Stimulated activated naive CD8-positive, alpha-beta T cell treated with anti-CD3 and anti-CD28 coated beads, Interleukin-15, amount 100 ng/mL, for 72 hours (primary cell): ENCODE measurements at regions not wholly inside any gene's neighbourhood (a gene's known extent, or its start where the extent isn't known, plus 50 kb on each side); places are given as distances from the start of the nearest gene placed in this dataset.
"Not testable (repeated sequence)": the region's sequence is repeated elsewhere in the genome, so short reads cannot be mapped to it uniquely, and the experiment has no call there.

ENCODE experiments used
- ATAC-seq: fragments of 150-1000 bp; cut with Tn5 transposase; 2 replicates; pipeline ENCODE4 v1.10.0; 2021; ENCODE audit warnings: mild to moderate bottlenecking, moderate library complexity
- DNase-seq, 2 donors: peaks; one replicate each; pipeline ENCODE4 v3.0.0; 2021 to 2022
- H3K27ac Mint-ChIP-seq, 2 donors: one replicate each; pipeline ENCODE4 v1.8.0; 2022; ENCODE audit warnings: mild to moderate bottlenecking in 2 of 2, mixed read lengths in 2 of 2, moderate library complexity in 2 of 2
- H3K27me3 Mint-ChIP-seq: one replicate; pipeline ENCODE4 v1.8.0; 2022; ENCODE audit warnings: mixed read lengths
- H3K4me1 Mint-ChIP-seq: one replicate; pipeline ENCODE4 v1.8.0; 2022; ENCODE audit warnings: mild to moderate bottlenecking, mixed read lengths
- H3K4me3 Mint-ChIP-seq, 2 donors: one replicate each; pipeline ENCODE4 v1.8.0; 2022; ENCODE audit warnings: mild to moderate bottlenecking in 2 of 2, mixed read lengths in 2 of 2, moderate library complexity in 1 of 2
- H3K9me3 Mint-ChIP-seq, 2 donors: one replicate each; pipeline ENCODE4 v1.8.0; 2022; ENCODE audit warnings: mixed read lengths in 2 of 2

- H3K4me1 Mint-ChIP-seq, H3K27ac Mint-ChIP-seq, H3K4me3 Mint-ChIP-seq, DNase-seq, H3K9me3 Mint-ChIP-seq, ATAC-seq: not testable (repeated sequence)
- H3K27me3 Mint-ChIP-seq = peaks cover 27% of the 10 kb centered on the region
These were observed 281.2 kb downstream of the INSIG2 start for GRCh38 chr2:118369521-118369920.

GRCh38 chr2:118363604-118364003 is 275.3 kb downstream of the INSIG2 start:
- no peak overlapping the region for H3K4me3 Mint-ChIP-seq
- peaks cover 8% of the 10 kb centered on the region for H3K27me3 Mint-ChIP-seq
- no peaks in the 10 kb centered on the region for H3K4me1 Mint-ChIP-seq
- H3K27ac Mint-ChIP-seq = no peak overlapping the region
- DNase-seq (no peak), ATAC-seq (no peak)
- peaks cover 0 to 13% of the 10 kb centered on the region in 2 donors for H3K9me3 Mint-ChIP-seq

DNA sequence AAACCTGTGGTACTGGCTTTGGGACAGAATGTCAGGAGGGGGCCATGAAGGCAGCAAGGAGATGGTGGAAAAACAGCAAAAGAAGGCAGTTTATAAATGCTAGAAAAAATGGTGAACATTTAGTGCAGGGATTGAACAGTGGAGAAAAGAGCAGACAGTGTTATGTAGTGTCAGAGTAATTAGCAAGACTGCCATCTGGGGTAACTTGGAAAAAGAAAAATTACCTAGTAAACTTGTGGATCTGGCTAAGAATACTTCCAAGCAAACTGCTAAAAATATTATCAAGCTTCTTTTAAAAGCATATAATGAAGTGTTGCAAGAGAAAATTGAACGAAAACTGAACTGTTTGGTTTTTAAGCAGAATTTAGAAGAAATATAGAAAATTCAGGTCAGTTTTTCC is 267.8 kb downstream of the INSIG2 start:
- ATAC-seq (no peak), DNase-seq (no peak)
- peaks cover 23% of the 10 kb centered on the region for H3K27me3 Mint-ChIP-seq
- H3K27ac Mint-ChIP-seq = no peak overlapping the region
- H3K4me1 Mint-ChIP-seq = no peaks in the 10 kb centered on the region
- H3K9me3 Mint-ChIP-seq = peaks cover 0 to 11% of the 10 kb centered on the region in 2 donors
- H3K4me3 Mint-ChIP-seq = no peak overlapping the region

- Mint-ChIP-seq H3K4me3 (no peak overlapping the region), H3K27me3 (peaks cover 24% of the 10 kb centered on the region), H3K9me3 (peaks cover 0 to 6% of the 10 kb centered on the region in 2 donors), H3K4me1 (no peaks in the 10 kb centered on the region), H3K27ac (no peak overlapping the region)
- no peak for DNase-seq
- ATAC-seq = no peak
These were observed 263.5 kb downstream of the INSIG2 start for GRCh38 chr2:118351796-118352195.

DNA sequence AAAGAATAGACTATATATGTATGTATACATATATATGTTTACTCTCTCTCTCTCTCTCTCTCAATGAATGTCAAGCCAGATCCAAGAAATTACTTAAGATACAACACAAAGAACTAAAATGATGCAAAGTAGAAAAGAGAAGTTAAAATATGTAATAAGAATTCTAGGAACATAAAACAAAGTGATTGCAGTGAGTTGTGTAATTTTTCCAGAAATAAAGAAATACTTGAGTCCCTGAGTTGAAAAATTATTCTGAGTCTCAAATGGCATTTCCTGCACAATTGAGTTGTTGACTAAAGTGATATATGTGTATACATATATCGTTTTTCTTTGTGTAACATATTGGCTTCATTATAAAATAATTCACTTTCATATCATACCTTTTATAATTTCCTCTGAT is 262.4 kb downstream of the INSIG2 start:
- Mint-ChIP-seq H3K27ac (no peak overlapping the region), H3K4me1 (no peaks in the 10 kb centered on the region), H3K9me3 (peaks cover 0 to 6% of the 10 kb centered on the region in 2 donors), H3K27me3 (peaks cover 32% of the 10 kb centered on the region), H3K4me3 (no peak overlapping the region)
- DNase-seq (no peak), ATAC-seq (no peak)

- no peak overlapping the region for H3K27ac Mint-ChIP-seq
- peaks cover 32% of the 10 kb centered on the region for H3K27me3 Mint-ChIP-seq
- no peak overlapping the region for H3K4me3 Mint-ChIP-seq
- H3K4me1 Mint-ChIP-seq = no peaks in the 10 kb centered on the region
- peaks cover 0 to 6% of the 10 kb centered on the region in 2 donors for H3K9me3 Mint-ChIP-seq
- DNase-seq = no peak
- ATAC-seq = no peak
These were observed 261.1 kb downstream of the INSIG2 start for GRCh38 chr2:118349365-118349764.

DNA sequence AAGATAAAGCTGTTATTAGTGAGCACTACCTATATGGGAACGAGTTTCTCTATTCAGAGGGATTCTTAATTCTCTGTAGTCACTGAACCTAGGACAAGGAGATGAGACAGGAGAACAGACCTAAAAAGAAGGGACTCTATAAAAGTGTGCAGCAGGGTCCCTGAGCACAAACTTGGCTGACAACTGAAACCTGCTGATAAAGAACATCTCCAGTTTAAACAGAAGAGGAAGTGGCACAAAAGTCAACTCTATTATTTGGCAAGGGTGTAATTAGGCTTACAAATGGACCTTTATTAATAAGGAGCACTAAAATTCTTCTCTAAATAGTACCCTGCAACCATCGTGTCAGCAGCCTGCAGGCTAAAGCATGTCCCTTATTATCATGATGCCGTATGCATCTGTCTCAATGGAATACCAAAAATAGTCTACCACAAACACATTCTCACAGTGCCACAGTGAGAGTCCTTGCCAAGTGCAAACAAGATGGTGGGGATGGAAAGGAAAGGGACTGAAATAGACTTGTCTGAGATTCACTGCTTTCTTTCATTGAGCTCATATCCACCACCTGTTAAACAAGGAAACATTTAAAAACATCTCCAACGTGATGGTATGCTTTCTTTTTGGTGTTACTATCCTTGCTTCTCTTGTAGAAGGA is 260.2 kb downstream of the INSIG2 start:
- ATAC-seq (no peak), DNase-seq (no peak)
- H3K9me3 Mint-ChIP-seq = peaks cover 0 to 6% of the 10 kb centered on the region in 2 donors
- H3K4me1 Mint-ChIP-seq = no peaks in the 10 kb centered on the region
- peaks cover 32% of the 10 kb centered on the region for H3K27me3 Mint-ChIP-seq
- H3K27ac Mint-ChIP-seq = no peak overlapping the region
- H3K4me3 Mint-ChIP-seq = no peak overlapping the region

GRCh38 chr2:118345465-118345864 is 257.2 kb downstream of the INSIG2 start:
- H3K27me3 Mint-ChIP-seq = peaks cover 14% of the 10 kb centered on the region
- no peak overlapping the region for H3K4me3 Mint-ChIP-seq
- H3K4me1 Mint-ChIP-seq = no peaks in the 10 kb centered on the region
- ATAC-seq (no peak), DNase-seq (no peak)
- peaks cover 0 to 6% of the 10 kb centered on the region in 2 donors for H3K9me3 Mint-ChIP-seq
- H3K27ac Mint-ChIP-seq = no peak overlapping the region

- DNase-seq = no peak
- no peaks in the 10 kb centered on the region for H3K27me3 Mint-ChIP-seq
- H3K4me3 Mint-ChIP-seq = no peak overlapping the region
- H3K4me1 Mint-ChIP-seq = no peaks in the 10 kb centered on the region
- H3K9me3 Mint-ChIP-seq = peaks cover 7% of the 10 kb centered on the region in 2 donors
- ATAC-seq = no peak
- H3K27ac Mint-ChIP-seq = no peak overlapping the region
These were observed 251.8 kb downstream of the INSIG2 start for GRCh38 chr2:118340103-118340502.

DNA sequence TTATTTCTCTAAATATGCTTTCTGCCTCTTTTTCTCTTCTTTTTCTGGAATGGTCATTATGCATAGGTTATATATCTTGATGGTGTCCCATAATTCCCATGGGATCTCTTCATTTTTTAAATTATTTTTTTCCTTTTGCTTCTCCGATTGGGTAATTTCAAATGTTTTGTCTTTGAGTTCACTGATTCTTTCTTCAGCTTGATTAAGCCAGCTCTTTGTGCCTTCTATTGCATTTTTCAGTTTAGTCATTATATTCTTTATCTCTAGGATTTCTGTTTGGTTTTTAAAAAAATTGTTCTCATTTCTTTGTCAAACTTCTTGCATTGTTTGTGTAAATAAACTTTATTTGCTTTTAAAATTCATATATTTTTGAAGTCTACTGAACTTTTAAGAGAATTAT is 251.1 kb downstream of the INSIG2 start:
- H3K27ac Mint-ChIP-seq = no peak overlapping the region
- H3K27me3 Mint-ChIP-seq = no peaks in the 10 kb centered on the region
- ATAC-seq = no peak
- DNase-seq = no peak
- no peak overlapping the region for H3K4me3 Mint-ChIP-seq
- no peaks in the 10 kb centered on the region for H3K4me1 Mint-ChIP-seq
- peaks cover 7% of the 10 kb centered on the region in 2 donors for H3K9me3 Mint-ChIP-seq

DNA sequence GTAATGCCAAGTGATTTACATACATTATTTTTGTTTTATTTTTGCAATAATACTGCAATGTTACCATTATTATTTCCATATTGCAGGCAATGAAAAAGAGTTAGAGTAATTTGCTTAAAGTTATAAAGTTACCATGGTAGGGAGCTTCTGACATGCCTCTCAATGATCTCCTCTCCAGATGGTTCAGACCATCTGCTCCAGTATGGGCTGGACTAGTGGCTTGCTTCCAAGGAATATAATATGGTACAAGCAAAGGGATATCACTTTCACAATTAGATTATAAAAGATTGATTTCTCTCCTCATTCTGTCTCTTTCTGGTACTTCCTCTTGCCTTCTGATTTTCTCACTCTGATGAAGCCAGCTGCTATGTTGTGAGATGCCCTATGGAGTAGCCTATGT is 245.4 kb downstream of the INSIG2 start:
- no peak for ATAC-seq
- H3K27me3 Mint-ChIP-seq = peaks cover 31% of the 10 kb centered on the region
- peaks cover 0 to 5% of the 10 kb centered on the region in 2 donors for H3K9me3 Mint-ChIP-seq
- H3K4me1 Mint-ChIP-seq = no peaks in the 10 kb centered on the region
- no peak for DNase-seq
- H3K27ac Mint-ChIP-seq = no peak overlapping the region
- H3K4me3 Mint-ChIP-seq = no peak overlapping the region

DNA sequence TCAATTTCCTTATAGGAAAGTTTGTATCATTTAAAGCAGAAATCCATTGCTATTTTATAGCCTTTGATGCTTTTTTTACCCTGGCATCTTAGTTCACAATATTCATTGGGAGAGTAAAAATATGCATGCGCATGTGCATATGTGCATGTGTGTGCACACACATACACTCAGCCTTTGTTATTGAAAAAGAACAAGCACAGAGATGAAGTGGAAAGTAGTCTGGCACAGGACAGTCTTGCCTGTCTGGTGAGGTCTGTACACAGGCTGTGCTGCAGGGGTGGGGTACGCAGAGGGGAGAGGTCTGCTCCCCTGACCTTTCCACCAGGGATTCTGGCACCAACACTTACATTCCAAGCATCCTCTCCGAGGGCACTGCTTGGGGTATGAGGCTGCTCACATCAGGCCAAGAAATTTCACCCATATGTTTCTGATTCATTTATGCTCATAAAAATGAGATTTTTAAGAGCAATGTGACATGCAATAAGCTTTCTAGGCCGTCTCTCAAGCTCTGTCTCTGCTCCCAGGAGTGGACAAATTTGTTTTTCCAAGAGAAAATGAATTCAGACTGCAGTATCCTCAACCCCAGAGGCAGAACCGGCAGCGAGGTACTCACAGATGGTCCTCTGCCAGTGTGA is 237.2 kb downstream of the INSIG2 start:
- H3K9me3 Mint-ChIP-seq = no peaks in the 10 kb centered on the region
- ATAC-seq (no peak), DNase-seq (no peak)
- H3K4me3 Mint-ChIP-seq = no peak overlapping the region
- peaks cover 46% of the 10 kb centered on the region for H3K27me3 Mint-ChIP-seq
- H3K27ac Mint-ChIP-seq = no peak overlapping the region
- no peaks in the 10 kb centered on the region for H3K4me1 Mint-ChIP-seq

DNA sequence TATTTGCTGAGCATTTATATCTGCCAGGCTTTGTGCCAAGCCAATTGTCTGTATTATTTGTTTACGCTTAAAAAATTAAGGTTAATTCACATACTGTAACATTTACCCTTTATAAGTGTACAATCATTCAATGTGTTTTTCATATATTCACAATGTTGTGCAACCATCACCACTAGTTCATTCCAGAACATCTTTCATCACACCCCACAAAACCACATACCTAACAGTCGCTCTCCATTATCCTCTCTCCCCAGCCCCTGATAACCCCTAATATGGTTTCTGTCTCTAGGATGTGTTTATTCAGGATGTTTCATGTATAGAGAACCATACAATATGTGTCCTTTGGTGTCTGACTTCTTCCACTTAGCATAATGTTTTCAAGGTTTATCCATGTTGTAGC is 234.1 kb downstream of the INSIG2 start:
- ATAC-seq (no peak), DNase-seq (no peak)
- Mint-ChIP-seq H3K27ac (no peak overlapping the region), H3K27me3 (peaks cover 49% of the 10 kb centered on the region), H3K9me3 (no peaks in the 10 kb centered on the region), H3K4me1 (no peaks in the 10 kb centered on the region), H3K4me3 (no peak overlapping the region)

- no peaks in the 10 kb centered on the region for H3K4me1 Mint-ChIP-seq
- no peak for ATAC-seq
- peaks cover 51% of the 10 kb centered on the region for H3K27me3 Mint-ChIP-seq
- no peak for DNase-seq
- no peak overlapping the region for H3K4me3 Mint-ChIP-seq
- no peaks in the 10 kb centered on the region for H3K9me3 Mint-ChIP-seq
- H3K27ac Mint-ChIP-seq = no peak overlapping the region
These were observed 233.3 kb downstream of the INSIG2 start for GRCh38 chr2:118321432-118322105.

DNA sequence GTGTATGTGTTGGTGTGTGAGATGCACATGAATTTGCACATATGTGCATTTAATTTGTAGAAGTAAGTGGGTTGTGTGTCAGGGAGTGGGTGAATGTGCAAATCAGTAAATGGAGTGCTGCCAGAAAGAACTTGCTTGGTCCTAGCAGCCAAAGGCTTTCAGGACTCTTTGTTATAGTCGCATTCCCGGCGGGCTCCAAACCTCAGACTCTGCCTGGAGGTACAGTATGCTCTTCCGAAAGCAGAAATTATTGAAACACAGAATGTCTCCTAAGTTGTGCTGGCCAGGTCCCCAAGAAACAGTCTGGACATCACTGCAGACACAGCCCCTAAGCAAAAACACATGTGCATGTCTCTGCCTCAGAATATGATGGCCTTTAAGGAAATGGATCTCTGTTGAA is 232.4 kb downstream of the INSIG2 start:
- no peak for ATAC-seq
- Mint-ChIP-seq H3K27ac (no peak overlapping the region), H3K27me3 (peaks cover 58% of the 10 kb centered on the region), H3K4me3 (no peak overlapping the region), H3K4me1 (no peaks in the 10 kb centered on the region), H3K9me3 (no peaks in the 10 kb centered on the region)
- DNase-seq = no peak

DNA sequence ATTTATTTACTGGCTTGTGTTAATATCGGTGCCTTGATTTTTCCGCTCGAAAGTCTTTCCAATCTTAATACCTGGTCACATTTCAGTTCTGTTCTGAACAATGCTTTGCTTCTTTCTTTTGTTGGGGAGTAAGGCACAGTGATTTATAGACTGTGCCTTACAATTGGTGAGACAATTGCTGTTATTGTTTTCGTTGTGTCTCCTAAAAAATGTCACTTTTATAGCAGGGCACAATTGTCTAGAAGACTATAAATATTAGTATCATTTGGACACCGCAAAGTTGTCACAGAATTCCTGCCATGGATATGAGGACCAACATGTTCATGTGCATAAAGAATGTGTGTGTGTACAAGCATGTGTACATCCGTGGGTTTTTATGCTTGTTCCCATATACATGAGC is 231.9 kb downstream of the INSIG2 start:
- no peaks in the 10 kb centered on the region for H3K9me3 Mint-ChIP-seq
- no peaks in the 10 kb centered on the region for H3K4me1 Mint-ChIP-seq
- peaks cover 63% of the 10 kb centered on the region for H3K27me3 Mint-ChIP-seq
- ATAC-seq (no peak), DNase-seq (no peak)
- H3K4me3 Mint-ChIP-seq = no peak overlapping the region
- no peak overlapping the region for H3K27ac Mint-ChIP-seq
